NCI-H1694 treated with DMSO at 0.1 percent for 48 hours (cell line): ENCODE measurements at regions not wholly inside any gene's neighbourhood (a gene's known extent, or its start where the extent isn't known, plus 50 kb on each side); places are given as distances from the start of the nearest gene placed in this dataset.

Experiments
- DNase-seq: peaks from one replicate; lab custom pipeline; 2025; lab: John Stamatoyannopoulos, UW

- DNase-seq: no peak
Measured at GRCh38 chr2:67709835-67710234, 312.7 kb downstream of the ETAA1 start.

GRCh38 chr2:67712484-67712883 lies 315.4 kb downstream of the ETAA1 start:
- no peak for DNase-seq

- DNase-seq: no peak
Measured at GRCh38 chr2:67713376-67713775, 316.2 kb downstream of the ETAA1 start.

GRCh38 chr2:67716895-67717396 lies 319.8 kb downstream of the ETAA1 start:
- no peak for DNase-seq

- no peak for DNase-seq
Measured at GRCh38 chr2:67717692-67718091, 320.6 kb downstream of the ETAA1 start.

GRCh38 chr2:67719351-67719750 lies 322.2 kb downstream of the ETAA1 start:
- no peak for DNase-seq

GRCh38 chr2:67721516-67721915 lies 324.4 kb downstream of the ETAA1 start:
- no peak for DNase-seq

GRCh38 chr2:67724261-67724660 lies 327.1 kb downstream of the ETAA1 start:
- no peak for DNase-seq

GRCh38 chr2:67725731-67726130 lies 328.6 kb downstream of the ETAA1 start:
- no peak for DNase-seq

- DNase-seq: no peak
Measured at GRCh38 chr2:67726416-67726815, 329.3 kb downstream of the ETAA1 start.

- DNase-seq: no peak
Measured at GRCh38 chr2:67727131-67727530, 330.0 kb downstream of the ETAA1 start.

- DNase-seq: no peak
Measured at GRCh38 chr2:67727623-67728022, 330.5 kb downstream of the ETAA1 start.

- no peak for DNase-seq
Measured at GRCh38 chr2:67729474-67729873, 332.3 kb downstream of the ETAA1 start.

- DNase-seq: peak; percentile 32
Measured at GRCh38 chr2:67733517-67733916, 329.3 kb downstream of the C1D start.

GRCh38 chr2:67752199-67752598 lies 310.6 kb downstream of the C1D start:
- no peak for DNase-seq

- DNase-seq: no peak
Measured at GRCh38 chr2:67752969-67753368, 309.8 kb downstream of the C1D start.

- peak; percentile 12 for DNase-seq
Measured at GRCh38 chr2:67755156-67755882, 307.5 kb downstream of the C1D start.

GRCh38 chr2:67760995-67761394 lies 301.8 kb downstream of the C1D start:
- DNase-seq: no peak

GRCh38 chr2:67771380-67771779 lies 291.4 kb downstream of the C1D start:
- DNase-seq: no peak

- DNase-seq: peak; percentile 78
Measured at GRCh38 chr2:67772216-67773170, 290.3 kb downstream of the C1D start.

GRCh38 chr2:67773851-67774250 lies 289.0 kb downstream of the C1D start:
- DNase-seq: no peak

- DNase-seq: no peak
Measured at GRCh38 chr2:67776276-67776675, 286.5 kb downstream of the C1D start.

- peak; percentile 26 for DNase-seq
Measured at GRCh38 chr2:67777010-67777409, 285.8 kb downstream of the C1D start.
